B cell (primary cell): ENCODE measurements at regions not wholly inside any gene's neighbourhood (a gene's known extent, or its start where the extent isn't known, plus 50 kb on each side); places are given as distances from the start of the nearest gene placed in this dataset.

Experiments used
- ATAC-seq: fragments of 200-7000 bp; cut with Tn5 transposase; one replicate; pipeline ENCODE4 v1.10.0; 2021; ENCODE audit warnings: low read depth, mild to moderate bottlenecking, moderate number of reproducible peaks, moderate library complexity
- CTCF ChIA-PET: fragments of 350-600 bp; sonication (Branson Sonifier 250); formaldehyde crosslinking; loops from one replicate; lab custom pipeline; 2021; ENCODE audit warnings: antibody characterized with exemption, inconsistent platforms; lab: Charles Lee
- POLR2A ChIA-PET: fragments of 350-600 bp; sonication (Branson Sonifier 250); formaldehyde crosslinking; loops from one replicate; lab custom pipeline; 2021; ENCODE audit warnings: antibody characterized with exemption; lab: Charles Lee
- DNase-seq: peaks from one replicate; pipeline ENCODE4 v3.0.0; 2013
- H2AFZ ChIP-seq: 2 replicates; pipeline ENCODE4 v1.6.1; 2012; ENCODE audit warnings: mild to moderate bottlenecking, low read depth, low read length; ENCODE audit not compliant: insufficient read depth, poor library complexity, severe bottlenecking
- H3K27ac ChIP-seq, 2 donors: 1 replicate in 1 of 2; 2 replicates in 1 of 2; pipeline ENCODE4 v1.5.1; 2012 to 2013; ENCODE audit warnings: low read length in 2 of 2, mild to moderate bottlenecking in 2 of 2, moderate library complexity in 1 of 2
- H3K27me3 ChIP-seq, 4 experiments: fragments of 200-600 bp in 1 of 4; sonication (generic) in 1 of 4; replicated peaks in 1 of 4; 1 replicate in 2 of 4; 2 replicates in 2 of 4; pipeline versions ENCODE4 v1.6.1 to v1.7.0; 2013 to 2016; ENCODE audit warnings: low read length in 3 of 4, mild to moderate bottlenecking in 2 of 4, mixed read lengths in 1 of 4, moderate library complexity in 1 of 4; ENCODE audit not compliant: insufficient read depth in 4 of 4, control insufficient read depth in 3 of 4; ENCODE audit errors: control extremely low read depth in 1 of 4
- H3K36me3 ChIP-seq, 2 experiments: replicated peaks in 1 of 2; 1 replicate in 1 of 2; 2 replicates in 1 of 2; pipeline versions ENCODE4 v1.6.1 to v1.7.1; 2013; ENCODE audit warnings: low read length in 1 of 2; ENCODE audit not compliant: insufficient read depth in 2 of 2, control insufficient read depth in 1 of 2; ENCODE audit errors: control extremely low read depth in 1 of 2, extremely low read depth in 1 of 2
- H3K4me1 ChIP-seq, 2 donors: fragments of 200-600 bp in 1 of 2; sonication (generic) in 1 of 2; 1 replicate in 1 of 2; 2 replicates in 1 of 2; pipeline versions ENCODE4 v1.5.1 to v1.6.1; 2013 to 2017; ENCODE audit warnings: low read length in 2 of 2; ENCODE audit not compliant: control insufficient read depth in 2 of 2, insufficient read depth in 2 of 2
- H3K4me2 ChIP-seq: replicated peaks from 2 replicates; pipeline ENCODE3; 2012; ENCODE audit warnings: mild to moderate bottlenecking, low read depth, low read length; ENCODE audit not compliant: poor library complexity, severe bottlenecking
- H3K4me3 ChIP-seq, 5 experiments: fragments of 200-600 bp in 1 of 5; sonication (generic) in 1 of 5; 1 replicate in 3 of 5; 2 replicates in 2 of 5; pipeline versions ENCODE4 v1.5.1 to v1.7.0; 2011 to 2016; ENCODE audit warnings: low read length in 4 of 5, mild to moderate bottlenecking in 4 of 5, low read depth in 2 of 5, control low read depth in 1 of 5, moderate library complexity in 1 of 5; ENCODE audit not compliant: insufficient read depth in 1 of 5; ENCODE audit errors: control extremely low read depth in 1 of 5, extremely low read depth in 1 of 5
- H3K79me2 ChIP-seq: fragments of 200-600 bp; sonication (generic); one replicate; pipeline ENCODE4 v1.6.0; 2016; ENCODE audit warnings: low read length; ENCODE audit not compliant: control insufficient read depth, insufficient read depth
- H3K9ac ChIP-seq: fragments of 200-600 bp; sonication (generic); 2 replicates; pipeline ENCODE4 v1.6.1; 2017; ENCODE audit warnings: mild to moderate bottlenecking, low read length, moderate library complexity
- H3K9me3 ChIP-seq, 3 donors: one replicate each; pipeline versions ENCODE4 v1.6.1 to v1.7.1; 2013; ENCODE audit warnings: low read length in 2 of 3; ENCODE audit not compliant: control insufficient read depth in 2 of 3, insufficient read depth in 1 of 3; ENCODE audit errors: control extremely low read depth in 1 of 3
- H4K20me1 ChIP-seq: 2 replicates; pipeline ENCODE4 v1.6.0; 2012; ENCODE audit warnings: mild to moderate bottlenecking, low read length; ENCODE audit not compliant: insufficient read depth, control insufficient read depth, poor library complexity, severe bottlenecking
- H3K27ac Mint-ChIP-seq: one replicate; pipeline ENCODE4 v1.8.0; 2021; ENCODE audit warnings: mixed read lengths
- H3K27me3 Mint-ChIP-seq: one replicate; pipeline ENCODE4 v1.8.0; 2021; ENCODE audit warnings: mixed read lengths
- H3K4me1 Mint-ChIP-seq: one replicate; pipeline ENCODE4 v1.8.0; 2021; ENCODE audit warnings: mixed read lengths
- H3K4me3 Mint-ChIP-seq: one replicate; pipeline ENCODE4 v1.8.0; 2021; ENCODE audit warnings: mixed read lengths
- H3K9me3 Mint-ChIP-seq: one replicate; pipeline ENCODE4 v1.8.0; 2022; ENCODE audit warnings: mixed read lengths; ENCODE audit not compliant: insufficient read depth
- CTCF ChIP-seq: fragments of 200-600 bp; IDR thresholded peaks from one replicate; pipeline ENCODE4 v1.8.0; 2022; ENCODE audit warnings: antibody characterized with exemption, mild to moderate bottlenecking
- EZH2 ChIP-seq: IDR thresholded peaks from 2 replicates; pipeline ENCODE4 v1.6.1; 2012; ENCODE audit warnings: borderline replicate concordance, low read depth, mild to moderate bottlenecking, moderate library complexity, low read length; ENCODE audit not compliant: insufficient read depth, poor library complexity, severe bottlenecking
- WGBS: methylation state at CpG from one replicate; pipeline ENCODE4 v1.1.5; 2013; ENCODE audit warnings: missing lambda C conversion rate; ENCODE audit not compliant: insufficient coverage; 5-methylcytosine and 5-hydroxymethylcytosine counted together
- intact Hi-C: fragments of 100-400 bp; cut with micrococcal nuclease; formaldehyde crosslinking; loops from one replicate; pipeline ENCODE4 v1.10.0; 2022

- ChIA-PET CTCF (no interaction called here), POLR2A (no interaction called here)
- H3K4me3 ChIP-seq: no peak overlapping the region
- Mint-ChIP-seq H3K4me3 (no peak overlapping the region), H3K27me3 (no peaks in the 10 kb centered on the region), H3K4me1 (no peaks in the 10 kb centered on the region), H3K9me3 (no peaks in the 10 kb centered on the region), H3K27ac (no peak overlapping the region)
- DNase-seq (no peak), ATAC-seq (no peak)
- H3K9ac ChIP-seq: no peak overlapping the region
- no peaks in the 10 kb centered on the region for H3K36me3 ChIP-seq
- no peak overlapping the region for H3K27ac ChIP-seq
- no peak overlapping the region for H3K4me2 ChIP-seq
- TF ChIP-seq EZH2 (no peak), CTCF (no peak)
- H4K20me1 ChIP-seq: no peaks in the 10 kb centered on the region
- H3K27me3 ChIP-seq: peaks cover 0 to 3% (median 0%) of the 10 kb centered on the region in 4 experiments
- intact Hi-C loops: no loop called here
- H3K4me1 ChIP-seq: no peaks in the 10 kb centered on the region
- WGBS: 100% methylated on average over 3 of the region's 8 CpGs
- no peaks in the 10 kb centered on the region for H3K9me3 ChIP-seq
- no peak overlapping the region for H2AFZ ChIP-seq
- no peaks in the 10 kb centered on the region for H3K79me2 ChIP-seq
Measured at GRCh38 chr17:59469786-59470485, 95.5 kb upstream of the DHX40 start.

GRCh38 chr17:59470624-59471297, 94.6 kb upstream of the DHX40 start:
- H3K27ac Mint-ChIP-seq: no peak overlapping the region
- H3K27ac ChIP-seq: no peak overlapping the region
- no peak for TF ChIP-seq CTCF
- TF ChIP-seq EZH2: no peak
- intact Hi-C loops: no loop called here
- H3K27me3 ChIP-seq: peaks cover 0 to 3% (median 0%) of the 10 kb centered on the region in 4 experiments
- H3K79me2 ChIP-seq: no peaks in the 10 kb centered on the region
- CTCF ChIA-PET: interaction anchor here (0.8 kb wide), 1 partner anchor 28 kb away, joined by 6 read pairs; no protein-coding TSS in a partner anchor
- no peaks in the 10 kb centered on the region for H3K36me3 ChIP-seq
- no peaks in the 10 kb centered on the region for H4K20me1 ChIP-seq
- no peaks in the 10 kb centered on the region for H3K4me1 Mint-ChIP-seq
- no peaks in the 10 kb centered on the region for H3K4me1 ChIP-seq
- H3K4me3 ChIP-seq: no peak overlapping the region
- POLR2A ChIA-PET: no interaction called here
- ATAC-seq: no peak
- WGBS: 96% methylated on average over 3 of the region's 6 CpGs
- H3K4me2 ChIP-seq: no peak overlapping the region
- H3K9ac ChIP-seq: no peak overlapping the region
- DNase-seq: no peak
- H3K9me3 Mint-ChIP-seq: no peaks in the 10 kb centered on the region
- H2AFZ ChIP-seq: no peak overlapping the region
- no peak overlapping the region for H3K4me3 Mint-ChIP-seq
- H3K9me3 ChIP-seq: no peaks in the 10 kb centered on the region
- no peaks in the 10 kb centered on the region for H3K27me3 Mint-ChIP-seq
